Activated CD4-positive, alpha-beta T cell treated with anti-CD3 and anti-CD28 coated beads, Interleukin-2, amount 50 U/mL, for 1 hour (primary cell): ENCODE measurements at regions not wholly inside any gene's neighbourhood (a gene's known extent, or its start where the extent isn't known, plus 50 kb on each side); places are given as distances from the start of the nearest gene placed in this dataset.
"Not testable (repeated sequence)": the region's sequence is repeated elsewhere in the genome, so short reads cannot be mapped to it uniquely, and the experiment has no call there.

Source experiments
- DNase-seq: peaks from one replicate; pipeline ENCODE4 v3.0.0-alpha.2; 2020

DNA sequence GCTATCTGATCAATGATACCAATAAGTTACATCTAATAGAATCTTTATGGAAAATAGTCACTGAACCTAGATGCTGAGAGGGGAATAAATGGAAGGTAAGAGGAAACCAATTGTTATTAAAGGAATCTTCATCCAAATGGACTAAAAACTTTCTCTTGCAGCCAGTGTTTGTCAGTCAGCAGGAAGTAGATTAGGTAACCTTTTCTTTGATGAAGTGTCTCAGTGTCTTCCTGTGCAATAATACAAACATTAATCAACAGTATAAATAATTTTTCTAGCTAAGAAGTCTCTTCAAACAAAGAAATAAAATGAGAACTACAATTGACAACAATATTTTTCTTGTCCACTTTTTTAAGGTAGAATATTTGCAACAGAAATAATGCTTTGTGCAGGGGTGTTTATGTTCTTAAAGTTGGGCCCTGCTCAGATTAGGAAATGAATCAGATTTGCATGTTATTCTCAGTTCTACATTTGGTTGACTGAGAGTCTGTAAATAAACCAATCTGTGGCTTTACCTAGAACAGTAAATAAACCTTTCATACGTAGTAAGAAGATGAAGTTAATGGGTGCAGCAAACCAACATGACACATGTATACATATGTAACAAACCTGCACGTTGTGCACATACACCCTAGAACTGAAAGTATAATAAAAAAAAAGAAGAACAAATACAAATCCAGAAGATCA is 391.4 kb downstream of the MRPL39 start:
- no peak for DNase-seq

DNA sequence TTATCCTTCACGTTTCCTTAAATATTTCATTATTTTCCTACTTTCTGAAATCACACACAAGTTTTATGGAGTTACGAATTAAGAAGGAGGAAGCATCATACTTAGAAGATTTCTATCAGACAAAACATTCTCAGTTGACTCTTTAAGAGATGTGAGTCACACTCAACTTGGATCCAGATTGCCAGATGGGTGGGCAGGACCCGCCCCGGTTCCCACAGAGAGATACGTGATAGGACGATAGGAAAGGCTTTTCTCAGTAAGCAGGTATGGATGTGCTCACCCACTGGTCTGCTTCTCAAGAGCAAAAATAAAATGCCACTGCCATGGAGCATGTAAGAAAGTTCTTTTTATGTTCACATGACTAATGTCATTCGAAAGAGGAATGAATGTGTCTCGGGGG is 392.6 kb downstream of the MRPL39 start:
- no peak for DNase-seq

DNA sequence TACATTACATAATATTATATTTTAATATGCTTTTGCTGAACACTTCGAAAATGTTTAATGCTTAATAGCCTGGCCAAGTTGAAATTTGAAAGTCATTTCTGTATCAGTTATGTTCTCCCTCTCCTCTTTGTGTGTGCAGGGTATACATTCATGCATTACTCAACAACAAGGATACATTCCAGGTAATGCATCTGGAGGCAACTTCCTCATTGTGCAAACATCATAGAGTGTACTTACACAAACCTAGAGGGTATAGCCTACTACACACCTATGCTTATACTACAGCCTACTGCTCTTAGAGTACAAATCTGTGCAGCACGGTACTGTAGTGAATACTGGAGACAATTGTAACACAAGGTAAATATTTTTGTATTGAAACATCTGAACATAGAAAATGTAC is 407.3 kb downstream of the MRPL39 start:
- DNase-seq, result no peak

DNA sequence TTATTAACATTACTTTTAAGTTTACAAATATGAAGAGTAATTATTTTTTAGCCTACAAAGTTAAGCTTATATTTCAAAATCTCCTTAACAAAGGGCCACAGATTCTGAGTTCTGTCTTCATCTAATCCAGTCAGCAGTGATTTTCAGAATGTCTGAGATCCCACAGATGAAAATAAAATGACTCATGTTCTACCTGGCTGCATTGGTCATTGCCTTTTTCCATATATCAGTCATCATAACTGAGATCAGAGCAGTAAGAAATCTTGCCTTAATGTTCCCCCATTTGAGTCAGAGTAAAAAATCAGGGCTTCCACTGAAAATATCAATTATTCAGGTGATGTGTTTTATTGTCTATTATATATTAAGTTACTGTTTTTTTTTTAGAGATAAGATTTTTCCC is 416.1 kb downstream of the MRPL39 start:
- no peak for DNase-seq

DNA sequence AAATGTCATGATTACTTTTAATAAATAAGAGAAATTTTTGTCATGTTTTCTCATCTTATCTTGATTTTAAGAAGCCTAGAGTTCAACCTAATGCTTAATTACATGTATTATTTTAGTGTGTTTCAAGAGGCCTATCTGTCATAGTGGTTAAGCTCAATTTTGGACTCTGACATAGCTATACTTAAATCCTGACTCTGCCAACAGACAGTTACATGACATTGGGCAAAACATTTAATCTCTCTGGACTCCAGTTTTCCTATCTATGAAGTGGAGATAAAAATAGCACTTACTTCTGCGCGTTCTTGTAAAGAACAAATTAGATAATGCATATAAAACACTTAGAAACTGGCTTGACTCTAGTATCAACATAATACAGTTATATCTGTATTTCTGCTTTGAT is 417.8 kb downstream of the MRPL39 start:
- DNase-seq, result no peak

DNA sequence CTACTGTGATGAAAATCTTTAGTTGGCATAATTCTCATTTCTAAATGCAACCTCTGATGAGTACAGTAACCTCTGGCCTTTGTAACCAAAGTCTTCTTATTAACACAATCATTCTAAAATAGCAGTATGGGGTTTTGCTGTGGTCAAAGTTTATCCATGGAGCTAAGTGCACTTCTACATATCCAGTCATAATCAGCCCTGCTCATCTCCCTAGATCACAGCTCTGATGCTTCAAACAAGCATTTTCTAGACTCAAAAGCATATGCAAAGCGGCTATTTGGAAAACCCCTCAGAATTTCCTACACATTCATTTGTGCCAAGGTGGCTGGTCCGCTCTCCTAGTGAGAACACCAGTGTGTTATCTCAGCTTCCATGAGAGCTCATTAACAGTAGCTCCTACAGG is 418.6 kb downstream of the MRPL39 start:
- no peak for DNase-seq

DNA sequence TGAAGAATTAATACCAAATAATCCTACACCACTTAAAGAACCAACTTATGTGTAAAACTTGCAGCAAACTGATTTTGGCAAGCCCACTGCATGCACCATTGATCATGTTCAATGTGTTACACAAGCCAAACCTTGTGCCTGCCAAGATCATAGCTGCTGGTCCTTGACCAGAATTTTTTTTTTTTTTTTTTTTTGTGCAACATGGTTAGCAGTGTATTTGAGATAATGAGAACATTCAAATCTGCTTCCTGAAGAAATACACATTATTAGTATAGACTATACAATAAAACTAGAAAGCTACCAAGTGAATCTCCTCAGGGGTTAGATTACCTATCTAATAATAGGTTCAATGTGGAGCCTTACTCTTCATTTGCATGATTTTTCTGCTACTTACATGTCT is 421.0 kb downstream of the MRPL39 start:
- no peak for DNase-seq

DNA sequence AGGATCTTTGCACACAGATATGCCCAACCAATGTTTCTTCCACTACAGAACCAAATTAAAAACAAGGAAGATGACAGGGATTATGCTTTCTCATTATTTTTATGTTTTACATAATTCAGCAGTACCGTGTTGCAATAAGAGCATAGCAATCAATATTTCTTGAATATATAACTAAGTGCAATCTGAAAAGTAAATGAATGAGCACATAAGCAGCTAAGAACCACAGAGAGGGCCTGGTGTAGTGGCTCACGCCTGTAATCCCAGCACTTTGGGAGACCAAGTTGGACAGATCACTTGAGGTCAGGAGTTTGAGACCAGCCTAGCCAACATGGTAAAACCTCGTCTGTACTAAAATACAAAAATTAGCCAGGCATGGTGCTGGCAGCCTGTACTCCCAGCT is 423.7 kb downstream of the MRPL39 start:
- no peak for DNase-seq

DNA sequence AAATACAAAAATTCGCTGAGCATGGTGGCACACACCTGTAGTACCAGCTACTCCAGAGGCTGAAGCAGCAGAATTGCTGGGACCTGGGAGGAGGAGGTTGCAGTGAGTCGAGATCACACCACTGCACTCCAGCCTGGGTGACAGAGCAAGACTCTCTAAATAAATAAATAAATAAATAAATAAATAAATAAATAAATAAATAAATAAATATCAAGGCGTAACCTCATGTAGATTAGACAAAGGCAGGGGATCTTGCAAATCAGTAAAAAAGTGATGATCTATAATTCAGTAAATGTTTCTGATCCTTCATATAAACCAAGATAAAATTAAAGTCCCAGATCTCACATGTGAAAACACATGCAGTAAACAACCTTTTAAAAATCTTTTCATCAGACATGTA is 425.6 kb downstream of the MRPL39 start:
- not testable (repeated sequence) for DNase-seq

DNA sequence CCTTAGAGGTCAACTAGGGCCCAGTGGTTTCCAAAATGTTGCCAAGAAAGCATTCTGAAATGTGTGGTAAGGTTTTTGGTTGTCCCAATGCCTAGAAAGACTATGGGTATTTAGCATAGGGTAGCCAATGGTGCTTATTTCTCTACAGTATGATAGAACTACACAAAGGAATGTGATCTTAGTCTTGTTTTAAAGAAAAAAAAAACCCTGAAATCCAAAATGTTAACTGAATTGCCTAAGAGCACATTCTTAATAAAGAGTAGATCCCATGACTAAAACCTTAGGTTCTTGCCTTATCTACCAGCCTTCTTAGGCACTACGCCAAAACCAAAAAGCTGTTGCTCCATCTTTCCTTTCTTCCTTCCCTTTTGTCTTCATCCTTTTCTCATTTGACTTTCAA is 428.2 kb downstream of the MRPL39 start:
- no peak for DNase-seq

DNA sequence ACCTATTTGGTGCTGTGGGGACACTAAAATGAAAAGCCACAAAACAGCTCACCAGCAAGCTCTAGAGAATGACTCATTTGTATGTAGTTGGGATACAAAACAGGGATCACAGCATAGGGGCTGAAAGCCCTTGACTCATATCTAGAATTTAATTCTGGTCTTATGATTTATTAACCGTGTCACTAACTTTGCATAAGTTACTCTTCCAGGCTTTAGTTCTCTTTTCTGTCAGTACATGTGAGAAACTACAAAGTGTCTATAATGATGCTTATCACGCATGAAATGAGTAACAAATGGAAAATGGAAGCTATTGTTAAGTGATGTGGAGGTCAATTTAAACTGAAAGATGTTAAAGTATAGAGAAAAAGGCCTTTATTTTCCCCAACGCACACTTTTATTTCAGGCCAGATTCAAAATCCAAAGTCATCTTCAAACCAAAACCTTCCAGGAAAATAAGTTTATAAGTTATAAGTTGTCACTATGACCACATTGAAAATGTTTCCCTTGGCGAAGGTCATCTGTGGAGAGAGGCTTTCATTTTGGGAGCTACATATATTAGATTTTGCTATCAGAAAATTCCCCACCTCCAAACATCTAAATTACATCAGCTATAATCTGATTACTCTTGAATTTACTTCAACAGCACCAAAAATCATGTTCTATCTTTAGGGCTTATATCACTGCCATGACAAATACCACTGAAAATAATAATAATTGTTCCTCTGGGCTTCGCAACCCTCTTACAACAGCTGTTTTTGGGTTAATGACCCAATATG is 430.5 kb downstream of the MRPL39 start:
- no peak for DNase-seq

DNA sequence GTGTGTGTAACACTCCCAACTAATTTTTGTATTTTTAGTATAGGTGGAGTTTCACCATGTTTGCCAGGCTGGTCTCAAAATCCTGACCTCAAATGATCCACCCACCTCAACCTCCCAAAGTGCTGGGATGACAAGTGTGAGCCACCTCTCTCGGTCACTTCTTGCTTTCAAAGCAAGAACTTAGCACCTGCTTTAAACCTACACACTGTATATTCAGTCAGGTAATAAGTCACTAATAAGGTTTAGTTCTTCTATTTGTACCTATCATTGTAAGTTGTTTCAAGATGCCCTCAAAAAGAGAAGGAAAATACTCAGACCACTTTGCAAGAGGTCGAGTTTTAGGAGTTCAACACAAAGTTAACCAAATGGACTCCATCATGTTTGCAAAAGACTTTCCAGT is 431.3 kb downstream of the MRPL39 start:
- DNase-seq, result no peak

DNA sequence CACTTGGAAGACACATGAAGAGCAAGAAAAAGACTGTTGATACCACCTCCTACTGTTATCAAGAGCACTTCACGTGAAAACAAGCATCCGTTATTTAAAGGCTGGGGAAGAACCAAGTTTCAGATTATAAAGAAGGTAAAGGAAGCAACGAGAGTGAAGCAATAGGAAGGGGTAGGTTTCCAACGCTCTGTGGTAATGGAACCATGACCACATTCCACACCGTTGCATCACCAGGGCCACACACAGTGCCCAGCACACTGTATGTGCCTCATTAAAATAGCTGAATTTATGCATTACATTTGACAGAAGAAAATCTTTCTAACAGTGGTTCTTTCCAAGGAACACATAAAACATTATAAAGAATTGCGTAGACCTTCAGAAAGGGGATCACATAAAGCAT is 435.8 kb downstream of the MRPL39 start:
- DNase-seq, result no peak

DNA sequence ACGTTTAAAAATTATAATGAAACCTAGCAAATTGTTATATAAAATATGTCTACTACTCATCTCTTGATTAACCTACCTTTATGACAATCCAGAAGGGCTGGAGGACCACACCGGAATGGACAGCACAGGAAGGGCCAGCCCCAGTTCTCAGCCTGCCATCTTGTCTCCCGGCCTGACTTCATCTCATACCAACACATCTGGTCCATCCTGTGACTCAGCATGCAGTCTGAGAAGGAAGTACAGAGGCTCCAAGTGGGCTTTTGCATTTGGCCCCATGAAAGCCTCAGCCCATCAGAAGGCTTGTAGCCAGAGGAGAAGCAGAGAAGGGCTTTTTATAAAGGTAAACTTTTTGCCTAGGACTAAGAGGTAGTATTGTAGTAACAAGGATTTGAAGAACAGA is 436.6 kb downstream of the MRPL39 start:
- DNase-seq, result no peak

DNA sequence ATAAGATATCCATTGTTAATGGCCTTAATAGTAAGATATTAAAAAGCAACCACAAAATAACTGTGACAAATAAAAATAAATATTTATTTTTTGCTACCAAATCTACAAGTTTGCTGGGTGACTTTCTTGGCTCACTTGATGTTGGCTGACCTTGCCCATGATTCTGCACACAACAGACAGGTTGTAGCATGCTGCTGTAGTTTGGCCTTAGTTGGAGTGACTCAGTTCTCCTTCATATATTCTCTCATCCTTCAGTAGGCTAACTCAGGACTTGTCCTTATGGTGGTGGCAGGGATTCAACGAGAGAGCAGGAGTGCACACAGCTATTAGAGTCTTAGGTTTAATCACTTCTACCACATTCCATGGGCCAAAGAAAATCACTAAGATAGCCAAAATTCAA is 437.9 kb downstream of the MRPL39 start:
- no peak for DNase-seq

DNA sequence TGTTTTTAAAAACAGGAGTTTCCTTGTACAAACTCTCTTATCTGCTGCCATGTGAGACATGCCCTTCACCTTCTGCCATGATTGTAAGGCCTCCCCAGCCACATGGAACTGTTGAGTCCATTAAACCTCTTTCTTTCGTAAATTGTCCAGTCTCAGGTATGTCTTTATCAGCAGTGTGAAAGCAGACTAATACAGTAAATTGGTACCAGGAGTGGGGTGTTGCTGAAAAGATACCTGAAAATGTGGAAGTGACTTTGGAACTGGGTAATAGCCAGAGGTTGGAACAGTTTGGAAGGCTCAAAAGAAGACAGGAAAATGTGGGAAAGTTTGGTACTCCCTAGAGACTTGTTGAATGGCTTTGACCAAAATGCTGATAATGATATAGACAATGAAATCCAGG is 440.4 kb downstream of the MRPL39 start:
- not testable (repeated sequence) for DNase-seq

DNA sequence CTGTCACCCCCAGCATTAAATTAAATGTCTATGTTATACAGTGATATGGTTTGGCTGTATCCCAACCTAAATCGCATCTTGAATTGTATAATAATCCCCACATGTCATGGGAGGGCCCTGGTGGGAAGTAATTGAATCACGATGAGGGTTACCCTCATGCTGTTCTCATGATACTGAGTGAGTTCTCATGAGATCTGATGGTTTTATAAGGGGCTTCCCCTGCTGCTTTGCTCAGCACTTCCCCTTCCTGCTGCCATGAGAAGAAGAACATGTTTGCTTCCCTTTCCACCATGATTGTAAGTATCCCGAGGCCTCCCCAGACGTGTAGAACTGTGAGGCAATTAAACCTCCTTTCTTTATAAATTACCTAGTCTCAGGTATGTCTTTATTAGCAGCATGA is 445.7 kb downstream of the MRPL39 start:
- DNase-seq, result no peak

DNA sequence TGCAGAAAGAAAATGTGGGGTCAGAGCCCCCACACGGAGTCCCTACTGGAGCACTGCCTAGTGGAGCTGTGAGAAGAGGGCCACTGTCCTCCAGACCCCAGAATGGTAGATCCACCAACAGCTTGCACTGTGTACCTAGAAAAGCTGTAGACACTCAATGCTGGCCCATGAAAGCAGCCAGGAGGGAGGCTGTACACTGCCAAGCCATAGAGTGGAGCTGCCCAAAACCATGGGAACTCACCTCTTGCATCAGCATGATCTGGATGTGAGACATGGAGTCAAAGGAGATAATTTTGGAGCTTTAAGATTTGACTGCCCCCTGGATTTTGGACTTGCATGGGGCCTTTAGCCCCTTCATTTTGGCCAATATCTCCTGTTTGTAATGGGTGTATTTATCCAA is 452.3 kb downstream of the MRPL39 start:
- DNase-seq, result not testable (repeated sequence)

DNA sequence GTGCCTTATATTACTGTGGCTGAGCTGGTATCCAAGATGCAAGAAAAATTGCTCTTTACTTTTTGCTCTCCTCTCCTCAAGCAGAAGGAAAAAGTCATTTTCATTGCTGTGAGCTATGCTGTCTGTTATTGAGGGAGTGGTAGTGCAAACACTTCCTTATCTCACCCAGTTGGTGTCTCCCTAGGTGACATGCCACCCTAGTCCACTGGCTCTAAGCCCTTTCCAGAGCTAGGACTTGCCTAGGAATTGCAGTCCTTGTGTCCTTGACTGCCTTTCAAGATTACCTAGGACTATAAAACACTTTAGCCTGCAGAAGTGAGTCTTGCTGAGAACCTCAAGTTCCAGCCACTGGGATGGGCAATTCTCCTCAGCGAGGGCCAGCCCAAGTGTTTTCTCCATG is 458.3 kb downstream of the MRPL39 start:
- DNase-seq, result no peak

DNA sequence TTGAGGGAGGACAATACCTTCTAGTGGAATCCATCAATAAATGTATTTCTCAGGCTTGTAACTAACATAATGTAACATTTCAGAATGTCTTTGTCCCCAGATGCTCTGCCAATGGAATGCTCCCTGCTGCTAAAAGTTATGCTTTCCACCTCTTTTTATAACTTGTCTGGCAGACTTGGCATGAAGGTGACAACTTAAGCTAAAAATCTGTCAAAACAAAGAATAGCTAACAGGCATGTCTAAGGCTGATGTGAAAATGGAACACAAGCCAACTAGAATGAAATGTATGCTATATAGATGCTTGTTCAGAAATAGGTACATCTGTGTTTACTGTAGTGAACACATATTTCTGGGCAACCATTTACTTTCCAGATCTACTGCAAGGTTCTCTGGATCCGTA is 467.9 kb downstream of the MRPL39 start:
- no peak for DNase-seq

DNA sequence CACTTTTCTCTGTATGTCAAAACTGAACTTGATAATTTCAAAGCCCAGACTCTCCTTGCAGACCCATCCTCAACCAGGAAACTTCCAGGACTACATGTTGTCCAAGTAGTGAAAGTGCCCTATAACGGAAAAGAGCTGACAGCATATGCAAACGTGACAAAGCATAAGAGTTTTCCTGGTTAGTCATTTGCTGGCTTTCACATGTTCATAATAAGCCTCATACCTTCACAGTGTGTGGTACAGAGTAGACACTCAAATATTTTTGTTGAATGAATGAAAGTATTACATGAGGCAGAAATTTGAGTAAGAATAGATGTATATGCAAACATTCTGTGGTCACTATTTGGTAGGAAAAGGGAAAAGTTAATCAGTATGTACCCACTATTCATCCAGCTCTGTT is 473.3 kb downstream of the MRPL39 start:
- no peak for DNase-seq

DNA sequence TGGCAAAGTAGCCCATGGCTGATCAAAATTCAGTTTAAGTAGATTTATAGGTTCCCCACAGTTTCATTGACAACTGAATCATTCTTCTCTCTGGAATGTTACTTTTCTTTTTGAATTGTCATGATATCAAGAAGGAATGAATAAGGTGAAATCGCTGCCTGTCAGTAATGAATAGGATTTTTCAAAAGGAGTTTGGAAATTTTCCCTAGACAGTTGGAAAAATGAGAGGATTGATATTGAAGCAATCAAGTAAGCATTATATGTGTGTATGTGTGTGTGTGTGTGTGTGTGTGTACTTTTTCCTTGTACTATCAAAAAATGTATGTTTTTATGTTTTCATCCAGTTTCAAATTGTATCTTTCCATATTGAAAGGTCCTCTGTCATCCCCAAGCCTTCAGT is 479.5 kb downstream of the MRPL39 start:
- no peak for DNase-seq

DNA sequence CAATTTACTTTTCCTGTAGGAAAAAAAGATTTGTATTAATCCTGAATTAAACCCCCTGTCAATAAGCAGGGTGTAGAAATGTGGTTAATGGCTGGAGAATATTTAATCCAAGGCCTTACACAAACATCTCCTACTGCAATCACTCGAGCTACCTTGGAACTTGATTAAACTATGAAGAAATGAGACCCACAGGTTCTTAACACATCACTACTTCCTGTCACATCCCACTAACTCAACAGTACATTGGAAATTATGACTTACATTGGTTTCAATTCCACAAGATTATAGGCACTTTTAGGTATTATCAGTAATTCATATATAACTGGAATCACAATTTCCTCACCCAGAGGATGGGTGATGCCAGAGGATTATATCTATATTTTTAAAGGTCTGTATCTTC is 480.3 kb downstream of the MRPL39 start:
- DNase-seq, result no peak

DNA sequence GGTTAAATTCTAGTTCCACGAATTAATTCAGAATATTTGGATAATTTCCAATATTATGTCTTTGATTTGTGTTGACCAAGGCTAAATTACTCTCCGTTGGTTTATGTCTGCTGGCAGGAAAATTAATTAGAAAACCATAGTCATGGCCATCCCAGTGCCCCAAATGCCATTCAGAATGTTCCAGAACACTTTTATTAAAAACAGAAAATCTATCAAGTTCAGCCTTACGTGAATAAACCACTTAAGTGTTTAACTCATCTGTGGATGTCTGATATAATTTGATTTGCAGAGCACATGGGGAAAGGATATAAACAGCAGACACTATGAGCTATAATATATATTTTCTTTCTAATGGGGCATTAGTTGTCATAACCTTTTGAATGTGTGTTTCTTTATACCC is 480.7 kb downstream of the MRPL39 start:
- DNase-seq, result no peak

DNA sequence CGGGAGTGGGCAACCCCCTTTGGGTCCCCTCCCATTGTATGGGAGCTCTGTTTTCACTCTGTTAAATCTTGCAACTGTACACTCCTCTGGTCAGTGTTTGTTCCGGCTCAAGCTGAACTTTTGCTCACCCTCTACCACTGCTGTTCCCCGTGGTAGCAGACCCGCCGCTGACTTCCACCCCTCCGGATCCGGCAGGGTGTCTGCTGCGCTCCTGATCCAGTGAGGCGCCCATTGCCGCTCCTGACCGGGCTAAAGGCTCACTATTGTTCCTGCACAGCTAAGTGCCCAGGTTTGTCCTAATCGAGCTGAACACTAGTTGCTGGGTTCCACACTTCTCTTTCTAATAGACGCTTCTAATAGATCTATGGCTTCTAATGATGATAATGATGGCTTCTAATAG is 488.6 kb downstream of the MRPL39 start:
- no peak for DNase-seq
